Lower lobe of right lung (tissue), 2 donors: ENCODE measurements at regions not wholly inside any gene's neighbourhood (a gene's known extent, or its start where the extent isn't known, plus 50 kb on each side); places are given as distances from the start of the nearest gene placed in this dataset.

Experiments used
- ATAC-seq, 2 donors: fragments of 200-7000 bp; cut with Tn5 transposase; one replicate each; pipeline ENCODE4 v1.9.1; 2020 to 2022; ENCODE audit warnings: mild to moderate bottlenecking in 2 of 2, moderate library complexity in 2 of 2
- DNase-seq: peaks from one replicate; pipeline ENCODE4 v3.0.0-alpha.2; 2020
- H3K27ac ChIP-seq: fragments of 200-600 bp; one replicate; pipeline ENCODE4 v1.8.0; 2022
- H3K27me3 ChIP-seq: fragments of 200-600 bp; one replicate; pipeline ENCODE4 v1.8.0; 2022; ENCODE audit warnings: low read depth
- H3K36me3 ChIP-seq: fragments of 200-600 bp; one replicate; pipeline ENCODE4 v1.8.0; 2022; ENCODE audit warnings: mild to moderate bottlenecking
- H3K4me1 ChIP-seq: fragments of 200-600 bp; one replicate; pipeline ENCODE4 v1.8.0; 2022
- H3K4me3 ChIP-seq: fragments of 200-600 bp; one replicate; pipeline ENCODE4 v1.8.0; 2022; ENCODE audit warnings: mild to moderate bottlenecking
- H3K9me3 ChIP-seq: fragments of 200-600 bp; one replicate; pipeline ENCODE4 v1.8.0; 2022
- CTCF ChIP-seq: fragments of 200-600 bp; IDR thresholded peaks from one replicate; pipeline ENCODE4 v1.8.0; 2022; ENCODE audit warnings: antibody characterized with exemption, mild to moderate bottlenecking
- intact Hi-C: fragments of 100-400 bp; cut with DNase I; formaldehyde crosslinking; loops from one replicate; pipeline ENCODE4 v1.11.0; 2022
- donor health status: DM: no; HTN: yes; CAD: no; lungs with severe emphysema.

- ATAC-seq (no peak), DNase-seq (no peak)
- intact Hi-C loops = no loop called here
- Histone ChIP-seq H3K36me3 (no peaks in the 10 kb centered on the region), H3K9me3 (no peaks in the 10 kb centered on the region), H3K27ac (no peak overlapping the region), H3K4me1 (no peaks in the 10 kb centered on the region), H3K4me3 (no peak overlapping the region), H3K27me3 (no peaks in the 10 kb centered on the region)
- TF ChIP-seq CTCF = no peak
These were observed 607.5 kb upstream of the BRINP3 start for GRCh38 chr1:191085121-191085520.

GRCh38 chr1:191086910-191087309, 609.2 kb upstream of the BRINP3 start:
- Histone ChIP-seq H3K4me1 (no peaks in the 10 kb centered on the region), H3K4me3 (no peak overlapping the region), H3K27me3 (no peaks in the 10 kb centered on the region), H3K27ac (no peak overlapping the region), H3K9me3 (no peaks in the 10 kb centered on the region), H3K36me3 (no peaks in the 10 kb centered on the region)
- TF ChIP-seq CTCF = no peak
- intact Hi-C loops = no loop called here
- ATAC-seq (no peak), DNase-seq (no peak)

GRCh38 chr1:191096405-191096804, 618.7 kb upstream of the BRINP3 start:
- DNase-seq = no peak
- Histone ChIP-seq H3K4me1 (no peaks in the 10 kb centered on the region), H3K9me3 (no peaks in the 10 kb centered on the region), H3K27ac (no peak overlapping the region), H3K27me3 (no peaks in the 10 kb centered on the region), H3K4me3 (no peak overlapping the region), H3K36me3 (no peaks in the 10 kb centered on the region)
- no peak for TF ChIP-seq CTCF
- ATAC-seq = no peak
- intact Hi-C loops = no loop called here

GRCh38 chr1:191099696-191100095, 622.0 kb upstream of the BRINP3 start:
- Histone ChIP-seq H3K27ac (no peak overlapping the region), H3K9me3 (no peaks in the 10 kb centered on the region), H3K4me3 (no peak overlapping the region), H3K27me3 (no peaks in the 10 kb centered on the region), H3K4me1 (no peaks in the 10 kb centered on the region), H3K36me3 (no peaks in the 10 kb centered on the region)
- TF ChIP-seq CTCF = no peak
- no peak for DNase-seq
- intact Hi-C loops = no loop called here
- no peak for ATAC-seq

GRCh38 chr1:191101960-191102359, 624.3 kb upstream of the BRINP3 start:
- no peaks in the 10 kb centered on the region for H3K4me1 ChIP-seq
- no peak overlapping the region for H3K4me3 ChIP-seq
- intact Hi-C loops = no loop called here
- no peaks in the 10 kb centered on the region for H3K27me3 ChIP-seq
- no peak for DNase-seq
- TF ChIP-seq CTCF = no peak
- ATAC-seq = no peak
- no peaks in the 10 kb centered on the region for H3K36me3 ChIP-seq
- no peak overlapping the region for H3K27ac ChIP-seq
- no peaks in the 10 kb centered on the region for H3K9me3 ChIP-seq

- Histone ChIP-seq H3K4me3 (no peak overlapping the region), H3K9me3 (no peaks in the 10 kb centered on the region), H3K4me1 (no peaks in the 10 kb centered on the region), H3K27ac (no peak overlapping the region), H3K27me3 (no peaks in the 10 kb centered on the region), H3K36me3 (no peaks in the 10 kb centered on the region)
- no peak for TF ChIP-seq CTCF
- DNase-seq = no peak
- intact Hi-C loops = no loop called here
- ATAC-seq = no peak
These were observed 648.3 kb upstream of the BRINP3 start for GRCh38 chr1:191125950-191126349.
